T follicular helper cell (primary cell): ENCODE measurements at regions not wholly inside any gene's neighbourhood (a gene's known extent, or its start where the extent isn't known, plus 50 kb on each side); places are given as distances from the start of the nearest gene placed in this dataset.

Experiments used
- DNase-seq: peaks from one replicate; pipeline ENCODE4 v3.0.0-alpha.2; 2020; ENCODE audit warnings: low read depth

DNA sequence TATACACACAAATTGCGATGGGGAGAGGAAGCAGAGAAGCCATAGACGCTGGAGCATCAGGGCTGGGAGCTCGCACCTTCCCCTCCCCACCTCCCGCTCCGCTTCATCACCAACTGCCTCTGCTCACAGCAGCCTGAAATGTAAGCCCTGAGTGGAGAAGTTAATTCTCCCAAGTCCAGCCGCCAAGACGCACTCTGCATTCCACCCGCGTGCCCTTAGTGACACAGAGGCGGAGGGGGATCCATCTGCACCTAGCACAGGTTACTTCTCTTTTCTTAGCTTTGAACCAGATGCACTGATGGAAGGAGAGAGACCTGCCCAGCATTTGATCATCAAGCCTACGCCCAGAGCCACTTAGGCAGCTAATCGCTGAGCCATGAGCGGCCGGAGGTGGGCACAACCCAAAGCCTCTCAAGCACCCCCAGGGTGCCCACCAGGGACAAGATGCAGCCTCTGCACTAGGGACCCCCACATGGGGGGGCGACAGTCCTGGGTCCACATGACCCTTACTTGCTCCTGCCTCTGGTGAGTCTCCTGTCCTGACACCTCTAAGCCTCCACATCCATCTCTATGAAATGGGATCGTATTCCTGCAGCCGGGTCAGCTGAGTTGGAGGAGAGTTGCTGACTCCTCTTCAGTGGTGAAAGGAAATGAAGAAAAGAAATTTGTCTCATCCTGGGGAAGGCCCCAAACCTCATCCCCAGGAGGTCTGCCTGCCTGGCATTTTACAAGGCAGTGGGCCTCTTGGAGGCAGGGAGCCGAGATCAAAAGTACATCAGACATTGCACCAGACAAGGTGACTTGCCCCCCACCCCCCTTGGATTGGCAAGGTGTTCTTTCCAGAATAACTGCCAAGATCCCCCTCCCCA lies 316.2 kb downstream of the MATN1 start:
- DNase-seq = no peak

GRCh38 chr1:30405631-30406212 lies 317.7 kb downstream of the MATN1 start:
- no peak for DNase-seq

DNA sequence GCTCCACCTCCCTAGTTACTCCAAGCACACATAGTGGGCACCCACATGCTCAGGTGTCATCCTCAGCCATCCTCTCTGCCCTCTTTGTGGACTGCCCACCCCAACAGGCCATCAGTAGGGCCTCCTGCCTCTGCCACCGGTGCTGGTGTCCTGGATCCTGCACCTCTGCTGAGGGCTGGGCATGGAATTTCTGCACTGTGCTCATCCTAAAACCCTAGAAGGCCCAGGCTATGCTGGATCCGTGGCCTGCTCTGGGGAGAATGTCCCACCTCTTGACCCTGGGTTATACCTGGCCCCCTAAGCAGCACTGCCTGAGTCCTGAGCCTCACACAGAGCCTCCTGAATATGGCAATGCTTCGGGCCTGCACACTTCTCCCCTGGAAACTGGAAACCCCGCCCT lies 318.3 kb downstream of the MATN1 start:
- no peak for DNase-seq

- no peak for DNase-seq
These were observed 319.0 kb downstream of the MATN1 start for GRCh38 chr1:30404341-30404740.

GRCh38 chr1:30403726-30404125 lies 319.7 kb downstream of the MATN1 start:
- DNase-seq = no peak

DNA sequence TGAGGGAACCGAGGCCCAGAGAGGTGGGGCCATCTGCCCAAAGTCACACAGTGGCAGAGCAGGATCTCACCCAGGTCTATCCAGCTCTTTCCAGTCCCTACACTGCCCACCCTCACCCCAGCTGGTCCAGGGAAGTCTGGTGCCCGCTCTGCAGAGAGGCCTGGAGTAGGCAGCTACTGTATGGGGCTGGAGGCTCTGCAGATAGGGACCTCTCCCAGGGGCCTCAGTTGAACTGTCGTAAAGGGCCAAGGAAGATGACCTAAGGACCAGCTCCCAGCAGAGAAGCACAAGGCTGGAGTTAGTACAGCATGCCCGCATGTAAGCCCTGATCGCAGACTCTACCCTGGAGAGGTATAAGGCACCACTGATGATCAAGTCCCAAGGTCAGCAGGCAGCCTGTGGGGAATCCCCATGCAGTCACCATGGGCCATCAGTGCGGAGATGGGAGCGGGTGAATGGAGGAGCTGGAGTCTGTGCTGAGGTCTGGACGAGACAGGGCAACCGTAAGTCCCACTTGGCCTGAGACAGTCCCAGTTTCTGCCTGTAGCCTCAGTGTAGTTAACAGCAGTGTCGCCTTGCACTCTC lies 320.2 kb downstream of the MATN1 start:
- no peak for DNase-seq

GRCh38 chr1:30402031-30402430 lies 321.4 kb downstream of the MATN1 start:
- DNase-seq = no peak

- DNase-seq = no peak
These were observed 322.9 kb downstream of the MATN1 start for GRCh38 chr1:30400507-30400906.

- no peak for DNase-seq
These were observed 324.4 kb downstream of the MATN1 start for GRCh38 chr1:30399026-30399425.

- no peak for DNase-seq
These were observed 325.8 kb downstream of the MATN1 start for GRCh38 chr1:30397576-30397975.

- DNase-seq = no peak
These were observed 327.8 kb downstream of the MATN1 start for GRCh38 chr1:30395631-30396030.

GRCh38 chr1:30388386-30388785 lies 335.0 kb downstream of the MATN1 start:
- DNase-seq = no peak

- DNase-seq = no peak
These were observed 337.0 kb downstream of the MATN1 start for GRCh38 chr1:30386156-30386926.

- DNase-seq = no peak
These were observed 338.0 kb downstream of the MATN1 start for GRCh38 chr1:30385246-30385995.

- no peak for DNase-seq
These were observed 338.8 kb downstream of the MATN1 start for GRCh38 chr1:30384286-30385245.

GRCh38 chr1:30383221-30383711 lies 340.1 kb downstream of the MATN1 start:
- DNase-seq = no peak

DNA sequence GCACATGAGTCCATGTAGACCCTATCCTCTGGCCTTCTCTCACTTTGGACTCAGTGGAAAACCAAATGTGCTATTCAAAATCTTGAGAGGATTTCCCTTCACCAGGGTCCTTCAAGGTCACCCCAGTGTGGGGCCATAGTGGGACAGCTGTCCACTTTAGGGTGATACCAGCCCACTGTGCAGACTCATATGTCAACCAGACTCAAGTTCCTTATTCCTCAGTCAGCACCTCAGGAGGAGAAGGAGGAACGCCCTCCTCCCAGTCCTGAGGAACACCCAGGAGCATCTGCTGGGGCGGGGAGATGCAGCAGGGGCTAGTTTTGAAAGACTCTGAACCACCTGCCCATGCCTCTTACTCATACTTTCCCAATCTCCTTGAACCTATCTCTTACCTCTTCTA lies 340.9 kb downstream of the MATN1 start:
- no peak for DNase-seq

- no peak for DNase-seq
These were observed 341.6 kb downstream of the MATN1 start for GRCh38 chr1:30381671-30382365.

DNA sequence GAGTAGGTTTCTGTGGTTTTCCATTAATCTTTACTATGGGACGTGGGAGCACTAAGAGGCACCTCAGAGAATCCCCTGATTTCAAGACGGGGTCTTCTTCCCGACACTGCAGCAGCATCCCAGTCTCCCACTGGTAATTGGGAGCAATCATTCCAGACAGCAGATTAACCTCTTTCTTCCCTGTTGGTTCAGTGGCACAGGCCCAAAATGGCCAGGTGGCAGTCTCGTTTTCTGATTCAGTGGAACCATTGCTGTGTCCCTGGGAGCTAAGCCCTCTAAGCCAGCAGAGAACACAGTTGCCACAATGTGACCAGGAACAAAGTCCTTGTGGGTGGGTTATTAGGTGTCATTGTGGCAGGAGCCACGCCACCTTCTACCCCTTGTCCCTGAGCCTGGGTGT lies 342.1 kb downstream of the MATN1 start:
- DNase-seq = no peak

- no peak for DNase-seq
These were observed 342.8 kb downstream of the MATN1 start for GRCh38 chr1:30380625-30380984.
